HCT116 (cell line): ENCODE measurements at regions not wholly inside any gene's neighbourhood (a gene's known extent, or its start where the extent isn't known, plus 50 kb on each side); places are given as distances from the start of the nearest gene placed in this dataset.

Experiments
- ATAC-seq: fragments of 200-7000 bp; cut with Tn5 transposase; 2 replicates; pipeline ENCODE4 v1.9.1; 2020; ENCODE audit warnings: mild to moderate bottlenecking, moderate library complexity
- BruUV-seq: library from RNA; stranded (reverse); fragments of 400-500 nt; replicated peaks from 2 replicates; lab custom pipeline; 2021; lab: Mats Ljungman, UMichigan
- CTCF ChIA-PET: fragments of 300-600 bp; sonication (Branson Sonifier 250); formaldehyde crosslinking; loops from one replicate; lab custom pipeline; 2021; ENCODE audit warnings: antibody characterized with exemption; lab: Charles Lee
- POLR2A ChIA-PET: fragments of 300-600, 350-600 bp; sonication (Branson Sonifier 250); formaldehyde crosslinking; loops from one replicate; lab custom pipeline; 2021; ENCODE audit warnings: antibody characterized with exemption; lab: Charles Lee
- RAD21 ChIA-PET, 2 experiments: fragments of 300-600 bp; sonication (Branson Sonifier 250); formaldehyde crosslinking; loops; one replicate each; lab custom pipeline; 2023; ENCODE audit warnings: low total read pairs in 2 of 2; ENCODE audit not compliant: uncharacterized antibody in 2 of 2, unreplicated experiment in 2 of 2, low non-redundant PET in 1 of 2; lab: Charles Lee
- DNase-seq: peaks from one replicate; pipeline ENCODE4 v3.0.0-alpha.2; 2010; ENCODE audit warnings: low read depth, low spot score
- H2AFZ ChIP-seq: fragments of 200-600 bp; shearing (Covaris generic), sonication (generic); 2 replicates; pipeline ENCODE4 v1.6.1; 2017; ENCODE audit warnings: low read depth, mixed run types, mixed read lengths, antibody characterized with exemption, low read length; ENCODE audit not compliant: poor library complexity, severe bottlenecking
- H3K27ac ChIP-seq: 2 replicates; pipeline ENCODE4 v1.5.1; 2012; ENCODE audit warnings: low read depth, low read length
- H3K27me3 ChIP-seq: fragments of 200-600 bp; sonication (generic); 2 replicates; pipeline ENCODE4 v1.6.1; 2016; ENCODE audit warnings: mixed run types, low read length, mixed read lengths; ENCODE audit not compliant: insufficient read depth
- H3K36me3 ChIP-seq, 2 experiments: fragments of 200-500 bp in 1 of 2; fragments of 200-600 bp in 1 of 2; sonication (Bioruptor generic) in 1 of 2; sonication (generic) in 1 of 2; 2 replicates each; pipeline versions ENCODE4 v1.5.1 to v1.6.1; 2014 to 2016; ENCODE audit warnings: low read length in 2 of 2, inconsistent platforms in 1 of 2, mixed read lengths in 1 of 2, mixed run types in 1 of 2; ENCODE audit not compliant: insufficient read depth in 2 of 2, control insufficient read depth in 1 of 2
- H3K4me1 ChIP-seq, 2 experiments: fragments of 200-600 bp in 1 of 2; sonication (generic) in 1 of 2; 2 replicates each; pipeline versions ENCODE4 v1.5.1 to v1.6.1; 2012 to 2017; ENCODE audit warnings: low read length in 2 of 2, inconsistent platforms in 1 of 2, mild to moderate bottlenecking in 1 of 2, mixed read lengths in 1 of 2, mixed run types in 1 of 2, moderate library complexity in 1 of 2; ENCODE audit not compliant: insufficient read depth in 2 of 2, control insufficient read depth in 1 of 2
- H3K4me2 ChIP-seq: fragments of 200-600 bp; sonication (generic); 2 replicates; pipeline ENCODE4 v1.6.1; 2017; ENCODE audit warnings: mixed run types, low read length, mixed read lengths
- H3K4me3 ChIP-seq, 2 experiments: fragments of 200-600 bp in 1 of 2; sonication (generic) in 1 of 2; replicated peaks in 1 of 2; 2 replicates each; pipeline ENCODE4 v1.5.1; 2011 to 2016; ENCODE audit warnings: low read length in 2 of 2, control low read depth in 1 of 2, low read depth in 1 of 2, mild to moderate bottlenecking in 1 of 2, mixed read lengths in 1 of 2, mixed run types in 1 of 2
- H3K79me2 ChIP-seq: fragments of 200-600 bp; sonication (generic); 2 replicates; pipeline ENCODE4 v1.6.1; 2017; ENCODE audit warnings: mild to moderate bottlenecking, mixed run types, low read length, moderate library complexity, mixed read lengths; ENCODE audit not compliant: insufficient read depth
- H3K9ac ChIP-seq: fragments of 200-600 bp; sonication (generic); 2 replicates; pipeline ENCODE4 v1.6.1; 2016; ENCODE audit warnings: low read length, mixed read lengths
- H3K9me2 ChIP-seq: fragments of 200-600 bp; sonication (generic), shearing (Covaris generic); 2 replicates; pipeline ENCODE4 v1.6.1; 2017; ENCODE audit warnings: mixed run types, mild to moderate bottlenecking, moderate library complexity; ENCODE audit not compliant: insufficient read depth
- H3K9me3 ChIP-seq, 2 experiments: fragments of 200-500 bp in 1 of 2; fragments of 200-600 bp in 1 of 2; sonication (Bioruptor generic) in 1 of 2; sonication (generic) in 1 of 2; 2 replicates each; pipeline ENCODE4 v1.6.1; 2014 to 2017; ENCODE audit warnings: low read length in 2 of 2, mixed read lengths in 2 of 2, inconsistent platforms in 1 of 2, low read depth in 1 of 2, mild to moderate bottlenecking in 1 of 2, mixed run types in 1 of 2, moderate library complexity in 1 of 2; ENCODE audit not compliant: control insufficient read depth in 1 of 2, insufficient read depth in 1 of 2
- H4K20me1 ChIP-seq: fragments of 200-600 bp; sonication (generic), shearing (Covaris generic); 2 replicates; pipeline ENCODE4 v1.6.1; 2017; ENCODE audit warnings: mixed run types, mild to moderate bottlenecking, moderate library complexity; ENCODE audit not compliant: insufficient read depth
- CBX3 ChIP-seq: IDR thresholded peaks from 2 replicates; pipeline ENCODE4 v1.6.1; 2012; ENCODE audit warnings: low read depth
- EGR1 ChIP-seq: IDR thresholded peaks from 2 replicates; pipeline ENCODE4 v1.6.1; 2012; ENCODE audit warnings: low read depth
- EZH2 ChIP-seq: fragments of 200-600 bp; sonication (generic); IDR thresholded peaks from 2 replicates; pipeline ENCODE4 v1.6.1; 2017; ENCODE audit warnings: antibody characterized with exemption, mixed run types
- EZH2phosphoT487 ChIP-seq: fragments of 200-600 bp; IDR thresholded peaks from 2 replicates; pipeline ENCODE4 v1.6.1; 2018; ENCODE audit warnings: antibody characterized with exemption, borderline replicate concordance
- JUND ChIP-seq: IDR thresholded peaks from 2 replicates; pipeline ENCODE4 v1.6.1; 2012
- MAX ChIP-seq: IDR thresholded peaks from 2 replicates; pipeline ENCODE4 v1.6.1; 2012
- POLR2AphosphoS5 ChIP-seq: IDR thresholded peaks from 2 replicates; pipeline ENCODE4 v1.6.1; 2011; ENCODE audit warnings: mild to moderate bottlenecking, low read depth, low read length, moderate library complexity
- SIN3A ChIP-seq: IDR thresholded peaks from 2 replicates; pipeline ENCODE4 v1.6.1; 2012; ENCODE audit warnings: low read depth
- SP1 ChIP-seq: IDR thresholded peaks from 2 replicates; pipeline ENCODE4 v1.6.1; 2012; ENCODE audit warnings: low read depth
- ZBTB33 ChIP-seq: IDR thresholded peaks from 2 replicates; pipeline ENCODE4 v1.6.1; 2011; ENCODE audit warnings: mild to moderate bottlenecking, low read length, moderate library complexity; ENCODE audit not compliant: insufficient replicate concordance; ENCODE audit errors: extremely low read depth
- intact Hi-C: fragments of 100-400 bp; cut with micrococcal nuclease; formaldehyde crosslinking; loops from 2 replicates; pipeline ENCODE4 v1.10.0; 2022
- TF ChIP-seq, protein P1 (sequence below): IDR thresholded peaks from 2 replicates; pipeline ENCODE4 v1.6.1; 2012
- TF ChIP-seq, protein P2 (sequence below), 3 experiments: fragments of 200-600 bp in 1 of 3; sonication (generic) in 1 of 3; IDR thresholded peaks in 2 of 3; conservative IDR thresholded peaks in 1 of 3; 2 replicates each; pipeline ENCODE4 v1.5.1; 2012 to 2017; ENCODE audit warnings: low read depth in 2 of 3, low read length in 2 of 3, antibody characterized with exemption in 1 of 3, borderline replicate concordance in 1 of 3, control low read depth in 1 of 3, mild to moderate bottlenecking in 1 of 3, mixed read lengths in 1 of 3, mixed run types in 1 of 3, moderate library complexity in 1 of 3; ENCODE audit not compliant: insufficient read depth in 1 of 3

- DNase-seq (no peak), ATAC-seq (no peak)
- Histone ChIP-seq H3K79me2 (no peaks in the 10 kb centered on the region), H3K9me2 (no peaks in the 10 kb centered on the region), H3K9ac (no peak overlapping the region), H3K4me2 (no peak overlapping the region), H2AFZ (no peak overlapping the region), H3K27me3 (no peaks in the 10 kb centered on the region), H3K36me3 (no peaks in the 10 kb centered on the region), H3K9me3 (peaks cover 2 to 24% of the 10 kb centered on the region in 2 experiments; a peak in 2 of 4 replicates), H3K4me3 (no peak overlapping the region), H4K20me1 (no peaks in the 10 kb centered on the region), H3K4me1 (no peaks in the 10 kb centered on the region), H3K27ac (no peak overlapping the region)
- no TSS peak for BruUV-seq
- ChIA-PET RAD21 (no interaction called here), CTCF (no interaction called here), POLR2A (no interaction called here)
- no peak for TF ChIP-seq EZH2phosphoT487
- TF ChIP-seq EZH2 = no peak
- intact Hi-C loops = no loop called here
Measured at GRCh38 chr2:125634662-125635061, 1021.3 kb upstream of the GYPC start.

GRCh38 chr2:125638345-125638744 is 1017.6 kb upstream of the GYPC start:
- H3K36me3 ChIP-seq = no peaks in the 10 kb centered on the region
- TF ChIP-seq SP1 = no peak
- TF ChIP-seq JUND = no peak
- TF ChIP-seq, protein P1, sequence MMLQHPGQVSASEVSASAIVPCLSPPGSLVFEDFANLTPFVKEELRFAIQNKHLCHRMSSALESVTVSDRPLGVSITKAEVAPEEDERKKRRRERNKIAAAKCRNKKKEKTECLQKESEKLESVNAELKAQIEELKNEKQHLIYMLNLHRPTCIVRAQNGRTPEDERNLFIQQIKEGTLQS = no peak
- no peak for TF ChIP-seq SIN3A
- TF ChIP-seq POLR2AphosphoS5 = no peak
- TF ChIP-seq MAX = no peak
- TF ChIP-seq CBX3 = no peak
- no peak for TF ChIP-seq EZH2
- no peak for TF ChIP-seq EGR1
- TF ChIP-seq, protein P2, sequence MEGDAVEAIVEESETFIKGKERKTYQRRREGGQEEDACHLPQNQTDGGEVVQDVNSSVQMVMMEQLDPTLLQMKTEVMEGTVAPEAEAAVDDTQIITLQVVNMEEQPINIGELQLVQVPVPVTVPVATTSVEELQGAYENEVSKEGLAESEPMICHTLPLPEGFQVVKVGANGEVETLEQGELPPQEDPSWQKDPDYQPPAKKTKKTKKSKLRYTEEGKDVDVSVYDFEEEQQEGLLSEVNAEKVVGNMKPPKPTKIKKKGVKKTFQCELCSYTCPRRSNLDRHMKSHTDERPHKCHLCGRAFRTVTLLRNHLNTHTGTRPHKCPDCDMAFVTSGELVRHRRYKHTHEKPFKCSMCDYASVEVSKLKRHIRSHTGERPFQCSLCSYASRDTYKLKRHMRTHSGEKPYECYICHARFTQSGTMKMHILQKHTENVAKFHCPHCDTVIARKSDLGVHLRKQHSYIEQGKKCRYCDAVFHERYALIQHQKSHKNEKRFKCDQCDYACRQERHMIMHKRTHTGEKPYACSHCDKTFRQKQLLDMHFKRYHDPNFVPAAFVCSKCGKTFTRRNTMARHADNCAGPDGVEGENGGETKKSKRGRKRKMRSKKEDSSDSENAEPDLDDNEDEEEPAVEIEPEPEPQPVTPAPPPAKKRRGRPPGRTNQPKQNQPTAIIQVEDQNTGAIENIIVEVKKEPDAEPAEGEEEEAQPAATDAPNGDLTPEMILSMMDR (IDR thresholded peaks at IDR 0.05 in 2 of 3, conservative IDR thresholded peaks at IDR 0.05 in 1 of 3; ENCODE audit: borderline replicate concordance in 1 of 3, insufficient read depth in 1 of 3, low read depth in 2 of 3, low read length in 2 of 3) = no peak
- TF ChIP-seq ZBTB33 = no peak
- H3K4me1 ChIP-seq = no peaks in the 10 kb centered on the region
- no peaks in the 10 kb centered on the region for H3K9me2 ChIP-seq
- H2AFZ ChIP-seq = no peak overlapping the region
- intact Hi-C loops = no loop called here
- ChIA-PET CTCF (no interaction called here), RAD21 (no interaction called here), POLR2A (no interaction called here)
- BruUV-seq = no TSS peak
- DNase-seq (no peak), ATAC-seq (no peak)
- no peaks in the 10 kb centered on the region for H4K20me1 ChIP-seq
- H3K9ac ChIP-seq = no peak overlapping the region
- H3K4me3 ChIP-seq = no peak overlapping the region
- H3K27ac ChIP-seq = no peak overlapping the region
- H3K9me3 ChIP-seq = peaks cover 5 to 21% of the 10 kb centered on the region in 2 experiments; a peak in 2 of 4 replicates
- H3K4me2 ChIP-seq = no peak overlapping the region
- no peaks in the 10 kb centered on the region for H3K79me2 ChIP-seq
- no peaks in the 10 kb centered on the region for H3K27me3 ChIP-seq
